ENCODE measurements at regions not wholly inside any gene's neighbourhood (a gene's known extent, or its start where the extent isn't known, plus 50 kb on each side); places are given as distances from the start of the nearest gene placed in this dataset.

- no peak for TF ChIP-seq CTCF (IDR thresholded peaks at IDR 0.05)
Measured at GRCh38 chr1:99531578-99532275, 114.2 kb upstream of the PALMD start.

- no peak for TF ChIP-seq CTCF (IDR thresholded peaks at IDR 0.05)
Measured at GRCh38 chr1:99532276-99532580, 113.7 kb upstream of the PALMD start.

GRCh38 chr1:99533909-99534637, 111.8 kb upstream of the PALMD start:
- TF ChIP-seq CTCF (IDR thresholded peaks at IDR 0.05) = no peak

GRCh38 chr1:99534638-99534930, 111.3 kb upstream of the PALMD start:
- TF ChIP-seq CTCF (IDR thresholded peaks at IDR 0.05) = no peak

GRCh38 chr1:99535470-99536164, 110.3 kb upstream of the PALMD start:
- TF ChIP-seq CTCF (IDR thresholded peaks at IDR 0.05) = no peak

GRCh38 chr1:99537886-99538617, 107.9 kb upstream of the PALMD start:
- TF ChIP-seq CTCF (IDR thresholded peaks at IDR 0.05) = no peak

GRCh38 chr1:99538618-99538956, 107.3 kb upstream of the PALMD start:
- TF ChIP-seq CTCF (IDR thresholded peaks at IDR 0.05) = no peak
